ENCODE measurements at regions not wholly inside any gene's neighbourhood (a gene's known extent, or its start where the extent isn't known, plus 50 kb on each side); places are given as distances from the start of the nearest gene placed in this dataset.

DNA sequence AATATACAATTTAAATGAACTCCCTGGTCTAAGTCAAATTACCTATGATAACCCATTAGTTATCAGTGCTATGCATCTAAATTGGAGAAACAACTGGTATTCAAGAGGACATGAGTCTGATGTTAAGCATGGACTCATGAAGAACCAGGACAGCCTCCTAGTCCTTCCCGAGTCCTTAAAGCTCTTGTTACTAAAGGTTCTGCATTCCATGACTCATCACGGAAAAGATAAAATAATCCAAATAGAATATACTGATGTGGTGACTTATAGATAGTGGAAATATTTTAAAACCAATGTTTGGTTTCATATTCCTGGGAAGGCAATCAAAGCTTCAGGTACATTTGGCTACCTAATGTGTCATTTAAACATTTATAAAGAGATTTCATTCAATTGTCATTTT lies 117.2 kb upstream of the PMCH start:
- TF ChIP-seq, protein P1, sequence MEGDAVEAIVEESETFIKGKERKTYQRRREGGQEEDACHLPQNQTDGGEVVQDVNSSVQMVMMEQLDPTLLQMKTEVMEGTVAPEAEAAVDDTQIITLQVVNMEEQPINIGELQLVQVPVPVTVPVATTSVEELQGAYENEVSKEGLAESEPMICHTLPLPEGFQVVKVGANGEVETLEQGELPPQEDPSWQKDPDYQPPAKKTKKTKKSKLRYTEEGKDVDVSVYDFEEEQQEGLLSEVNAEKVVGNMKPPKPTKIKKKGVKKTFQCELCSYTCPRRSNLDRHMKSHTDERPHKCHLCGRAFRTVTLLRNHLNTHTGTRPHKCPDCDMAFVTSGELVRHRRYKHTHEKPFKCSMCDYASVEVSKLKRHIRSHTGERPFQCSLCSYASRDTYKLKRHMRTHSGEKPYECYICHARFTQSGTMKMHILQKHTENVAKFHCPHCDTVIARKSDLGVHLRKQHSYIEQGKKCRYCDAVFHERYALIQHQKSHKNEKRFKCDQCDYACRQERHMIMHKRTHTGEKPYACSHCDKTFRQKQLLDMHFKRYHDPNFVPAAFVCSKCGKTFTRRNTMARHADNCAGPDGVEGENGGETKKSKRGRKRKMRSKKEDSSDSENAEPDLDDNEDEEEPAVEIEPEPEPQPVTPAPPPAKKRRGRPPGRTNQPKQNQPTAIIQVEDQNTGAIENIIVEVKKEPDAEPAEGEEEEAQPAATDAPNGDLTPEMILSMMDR (conservative IDR thresholded peaks at IDR 0.05; ENCODE audit: low read length) = no peak
- TF ChIP-seq EZH2phosphoT487 (IDR thresholded peaks at IDR 0.05; ENCODE audit: borderline replicate concordance, low read depth, low read length) = no peak

All from OCI-LY7 (cell line).